COLO829 (cell line): ENCODE measurements at regions not wholly inside any gene's neighbourhood (a gene's known extent, or its start where the extent isn't known, plus 50 kb on each side); places are given as distances from the start of the nearest gene placed in this dataset.

Experiments used
- DNase-seq: peaks from one replicate; pipeline ENCODE4 v3.0.0; 2012; ENCODE audit warnings: low spot score

DNA sequence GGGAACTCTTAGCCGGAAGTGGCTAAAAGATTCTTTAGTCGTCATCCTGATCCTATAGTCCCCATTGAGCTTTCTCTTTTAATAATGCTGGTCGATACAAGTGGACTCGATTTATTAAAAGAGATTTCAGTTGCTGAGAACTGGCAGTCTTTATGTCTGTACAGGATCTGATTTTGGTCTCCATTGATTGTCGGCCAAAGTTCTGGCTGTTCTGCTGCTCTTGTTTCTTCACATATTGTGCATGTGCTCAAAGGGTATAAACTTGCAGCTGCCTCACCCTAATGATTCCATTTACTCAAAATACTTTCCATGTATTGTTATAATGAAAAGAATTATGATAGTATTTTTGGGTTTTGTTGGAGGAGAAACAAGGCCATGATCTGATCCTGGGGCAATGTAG lies 100.7 kb upstream of the CTTNBP2 start:
- no peak for DNase-seq

DNA sequence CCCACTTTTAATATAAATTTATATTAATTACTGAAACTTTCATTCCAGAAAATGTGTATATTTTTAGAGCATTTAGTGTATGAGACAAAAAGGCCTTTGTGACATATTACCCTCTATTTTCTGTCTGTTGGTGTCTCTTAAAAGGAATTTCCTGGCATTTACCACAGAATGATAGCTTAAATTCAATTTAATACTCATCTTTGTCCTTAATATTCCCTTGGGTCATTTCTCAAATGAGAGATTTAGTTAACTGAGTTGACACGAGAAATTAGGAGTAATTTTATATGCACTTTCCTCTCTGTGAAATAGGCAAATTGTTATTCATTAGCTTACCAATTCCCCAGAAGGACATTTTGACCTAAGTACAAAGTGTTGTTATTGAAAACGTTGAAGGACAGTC lies 101.7 kb upstream of the CTTNBP2 start:
- peak; percentile 80 for DNase-seq

DNA sequence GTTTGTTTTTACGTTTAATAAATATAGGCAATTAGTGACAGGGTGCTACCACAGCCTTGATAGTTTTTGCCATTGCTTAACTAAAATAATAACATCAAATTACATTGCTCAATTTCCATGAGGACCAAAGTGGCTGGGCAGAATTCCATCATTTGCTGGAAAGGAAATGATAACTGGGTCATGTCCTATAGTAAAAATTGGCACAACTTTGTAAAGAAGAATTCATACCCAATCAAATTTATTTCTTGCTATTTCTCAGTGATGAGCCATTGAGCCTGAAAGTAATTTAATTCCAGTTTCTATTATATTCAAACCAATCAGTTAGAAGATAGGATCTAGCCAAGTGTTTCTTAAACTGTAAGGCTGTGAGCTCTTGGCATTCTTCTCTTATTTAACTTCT lies 102.2 kb upstream of the CTTNBP2 start:
- DNase-seq: no peak

DNA sequence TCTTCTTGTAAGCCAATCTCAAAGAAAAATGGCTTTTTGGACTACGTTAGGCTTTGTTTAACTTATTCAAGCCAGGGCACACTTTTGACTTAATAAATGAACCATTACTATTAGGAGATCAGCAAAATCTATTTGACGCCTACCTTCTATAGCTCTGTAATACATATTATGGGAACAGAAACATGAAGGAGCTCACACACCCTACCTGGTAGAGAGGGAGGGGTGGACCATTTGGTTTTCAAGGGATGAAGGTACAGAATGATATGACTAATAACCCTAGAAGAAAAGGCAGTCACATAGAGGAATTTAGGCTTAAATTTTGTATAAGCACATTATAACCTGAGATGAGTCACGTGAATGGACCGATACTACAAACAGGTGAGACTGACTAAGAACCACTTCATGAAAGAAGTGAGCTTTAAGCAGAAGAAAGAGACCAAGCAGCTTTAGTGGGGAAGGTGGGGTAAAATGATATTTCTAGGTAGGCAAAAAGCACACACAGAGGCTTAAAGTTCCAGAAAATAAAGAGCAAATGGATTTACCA lies 106.8 kb upstream of the CTTNBP2 start:
- DNase-seq: no peak

DNA sequence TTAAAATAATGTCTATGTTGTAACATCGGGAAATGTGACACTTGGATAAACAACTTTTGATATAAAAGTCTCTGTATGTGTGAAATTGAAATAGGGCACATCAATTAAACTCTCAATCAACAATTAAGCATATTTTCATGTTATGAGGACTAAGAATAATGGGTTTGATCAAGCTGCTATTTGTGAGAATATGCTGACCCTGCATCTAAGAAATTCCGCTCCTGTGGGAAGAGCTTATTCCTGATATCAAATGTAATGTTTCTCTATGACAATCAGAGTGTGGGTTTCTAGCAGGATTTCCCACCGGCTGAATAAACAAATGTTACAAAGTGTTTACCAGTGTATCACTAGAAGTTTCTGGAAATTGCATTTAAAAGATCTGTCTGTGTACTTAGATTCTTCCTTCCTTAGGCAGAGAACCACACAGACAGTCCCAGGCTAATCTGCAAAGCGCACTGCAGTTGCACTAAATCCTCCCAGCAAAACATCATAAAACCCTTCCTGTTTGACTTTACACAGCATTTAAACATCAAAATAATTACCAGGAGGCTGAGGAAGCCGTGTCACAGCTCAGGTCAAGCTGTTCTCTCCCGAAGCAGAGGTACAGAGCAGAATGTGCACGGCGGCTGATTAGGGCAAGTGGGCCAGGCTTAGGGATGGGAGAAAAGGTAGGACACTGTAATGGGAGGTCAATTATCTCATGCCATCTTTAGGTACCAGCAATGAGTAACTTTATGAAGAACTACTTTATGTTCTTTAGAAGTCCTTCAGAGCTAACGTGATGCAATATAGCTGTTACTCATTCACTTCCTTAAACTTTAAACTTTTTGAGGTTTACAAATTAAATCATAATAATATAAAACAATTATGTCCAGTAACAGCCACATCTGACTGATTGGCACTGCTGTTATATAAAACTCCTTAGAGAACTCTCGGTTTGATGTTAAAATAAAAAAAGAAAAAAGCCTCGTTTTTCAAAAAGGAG lies 109.1 kb upstream of the CTTNBP2 start:
- DNase-seq: no peak

DNA sequence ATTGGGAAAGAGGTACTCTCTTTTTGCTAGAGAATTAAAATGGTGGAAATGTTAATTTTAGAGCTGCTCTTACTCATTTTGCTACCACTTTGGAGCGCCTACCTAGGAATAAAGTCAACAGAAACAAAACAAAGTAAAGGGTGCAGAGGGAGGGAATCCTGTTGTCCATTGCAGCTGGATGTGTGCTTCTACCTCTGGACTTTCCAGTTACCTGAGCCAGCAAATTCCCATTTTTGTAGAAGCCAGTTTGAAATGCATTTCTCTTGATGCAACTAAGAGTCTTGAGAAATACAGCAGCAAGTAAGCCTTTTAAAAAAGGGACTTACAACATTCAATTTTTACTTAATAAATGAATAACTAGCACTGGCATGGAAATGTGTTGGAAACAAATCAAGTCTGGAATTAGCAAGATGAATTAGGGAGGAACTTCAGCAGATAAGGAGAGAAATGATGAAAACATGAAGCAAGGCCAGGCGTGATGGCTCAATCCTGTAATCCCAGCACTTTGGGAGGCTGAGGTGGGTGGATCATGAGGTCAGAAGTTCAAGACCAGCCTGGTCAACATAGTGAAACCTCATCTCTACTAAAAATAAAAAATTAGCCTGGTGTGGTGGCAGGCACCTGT lies 113.5 kb upstream of the CTTNBP2 start:
- DNase-seq: no peak

DNA sequence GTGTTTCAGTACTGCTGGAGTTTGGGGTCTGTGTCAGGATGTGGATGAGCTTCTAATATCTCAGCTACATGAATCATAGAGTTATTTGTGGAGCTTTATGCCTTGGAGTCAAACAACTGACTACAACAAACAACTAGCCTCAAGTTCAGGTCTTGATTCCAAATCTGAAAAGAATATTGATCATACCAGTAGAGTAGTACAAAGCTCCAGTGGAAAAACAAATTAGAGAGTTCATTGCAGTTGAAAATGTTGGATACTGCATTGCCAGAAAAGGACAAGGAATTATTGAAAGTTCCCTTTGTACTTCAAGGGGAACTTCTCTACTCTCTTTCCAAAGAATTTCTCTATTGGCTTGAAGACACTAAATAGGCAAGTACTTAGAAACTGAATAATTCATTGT lies 117.6 kb upstream of the CTTNBP2 start:
- no peak for DNase-seq

DNA sequence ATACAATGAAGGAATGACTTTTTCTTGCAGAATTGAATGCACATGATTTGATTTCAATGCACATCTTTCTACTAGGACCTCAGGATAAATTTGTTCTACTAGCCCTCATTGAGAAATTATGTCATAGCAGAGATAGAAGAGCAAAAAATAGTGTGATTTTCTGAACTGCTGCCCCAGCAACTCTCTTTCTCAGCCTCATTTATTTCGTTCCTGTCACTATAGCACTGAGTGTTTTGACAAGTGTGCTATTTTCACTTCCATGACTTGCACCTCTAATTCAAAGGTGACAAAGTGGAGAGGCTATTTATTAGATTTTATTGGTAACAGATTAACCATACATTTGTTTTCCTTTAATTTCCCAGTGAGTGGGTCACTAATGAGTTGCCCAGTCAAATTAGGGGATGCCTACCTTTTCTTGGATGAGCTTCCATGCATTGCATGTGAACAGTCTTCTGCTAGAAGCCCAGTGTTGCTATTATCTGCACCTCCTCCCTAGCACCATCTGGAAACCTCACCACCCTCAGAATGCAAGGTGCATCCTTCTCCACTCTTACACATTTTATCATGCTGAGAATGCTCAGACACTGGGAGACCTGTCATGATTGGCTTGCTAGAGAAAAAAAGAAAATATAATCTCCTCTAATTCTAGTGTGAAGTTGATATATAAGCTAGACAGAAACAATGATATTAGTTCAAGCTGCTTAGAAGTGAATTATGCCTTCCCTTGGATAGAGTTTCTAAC lies 119.6 kb upstream of the CTTNBP2 start:
- DNase-seq: no peak

DNA sequence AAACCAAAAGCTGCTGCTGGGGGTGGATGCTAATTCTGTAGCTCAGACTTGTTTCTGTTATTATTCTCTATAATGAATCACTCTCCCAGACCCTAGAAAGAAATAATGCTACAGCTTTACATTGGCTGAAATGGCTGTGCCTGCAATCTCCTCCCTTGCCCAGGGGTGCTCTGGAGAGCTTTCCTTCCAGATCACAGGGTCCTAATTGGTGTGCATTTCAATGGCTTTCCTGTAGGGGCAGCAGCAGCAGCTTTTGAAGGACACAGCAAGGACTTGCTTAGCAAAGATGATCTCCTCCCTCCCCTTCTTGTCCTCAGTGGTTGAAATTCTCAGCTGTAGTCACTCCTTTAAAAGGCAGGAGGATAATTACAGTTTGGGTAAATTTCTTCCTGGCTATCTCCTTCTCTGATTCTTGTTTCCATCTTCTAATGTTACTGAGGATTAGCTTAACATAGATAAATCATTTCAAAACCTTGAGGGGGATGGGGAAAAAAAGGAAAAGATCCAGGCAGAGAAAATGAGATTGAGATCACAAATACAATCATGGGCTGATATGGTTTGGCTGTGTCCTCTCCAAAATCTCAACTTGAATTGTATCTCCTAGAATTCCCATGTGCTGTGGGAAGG lies 120.2 kb upstream of the CTTNBP2 start:
- DNase-seq: peak; percentile 54

DNA sequence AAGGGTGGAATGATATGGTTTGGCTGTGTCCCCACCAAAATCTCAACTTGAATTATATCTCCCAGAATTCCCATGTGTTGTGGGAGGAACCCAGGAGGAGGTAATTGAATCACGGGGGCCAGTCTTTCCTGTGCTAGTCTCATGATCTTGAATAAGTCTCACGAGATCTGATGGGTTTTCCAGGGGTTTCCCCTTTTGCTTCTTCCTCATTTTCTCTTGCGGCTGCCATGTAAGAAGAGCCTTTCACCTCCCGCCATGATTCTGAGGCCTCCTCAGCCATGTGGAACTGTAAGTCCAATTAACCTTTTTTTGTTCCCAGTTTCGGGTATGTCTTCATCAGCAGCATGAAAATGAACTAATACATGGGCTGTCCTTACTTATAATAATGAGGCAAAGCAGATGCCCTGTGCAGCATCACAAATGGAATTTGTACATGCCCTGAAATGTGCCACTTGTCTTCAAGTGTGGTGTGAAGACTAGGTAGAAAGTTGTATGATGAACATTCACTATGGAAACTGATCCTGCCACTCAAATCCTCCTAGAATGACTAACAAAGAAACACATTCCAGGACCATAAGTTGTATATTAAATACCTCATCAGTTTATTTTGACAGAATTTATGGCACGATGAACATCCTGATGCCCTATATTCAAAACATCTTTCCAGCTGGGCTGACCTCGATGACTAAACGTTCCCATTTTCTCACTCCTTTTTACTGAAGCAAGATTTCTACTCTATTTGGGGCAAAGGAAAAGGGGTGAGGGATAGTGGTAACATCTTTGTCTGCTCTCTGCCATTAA lies 122.8 kb upstream of the CTTNBP2 start:
- DNase-seq: no peak

DNA sequence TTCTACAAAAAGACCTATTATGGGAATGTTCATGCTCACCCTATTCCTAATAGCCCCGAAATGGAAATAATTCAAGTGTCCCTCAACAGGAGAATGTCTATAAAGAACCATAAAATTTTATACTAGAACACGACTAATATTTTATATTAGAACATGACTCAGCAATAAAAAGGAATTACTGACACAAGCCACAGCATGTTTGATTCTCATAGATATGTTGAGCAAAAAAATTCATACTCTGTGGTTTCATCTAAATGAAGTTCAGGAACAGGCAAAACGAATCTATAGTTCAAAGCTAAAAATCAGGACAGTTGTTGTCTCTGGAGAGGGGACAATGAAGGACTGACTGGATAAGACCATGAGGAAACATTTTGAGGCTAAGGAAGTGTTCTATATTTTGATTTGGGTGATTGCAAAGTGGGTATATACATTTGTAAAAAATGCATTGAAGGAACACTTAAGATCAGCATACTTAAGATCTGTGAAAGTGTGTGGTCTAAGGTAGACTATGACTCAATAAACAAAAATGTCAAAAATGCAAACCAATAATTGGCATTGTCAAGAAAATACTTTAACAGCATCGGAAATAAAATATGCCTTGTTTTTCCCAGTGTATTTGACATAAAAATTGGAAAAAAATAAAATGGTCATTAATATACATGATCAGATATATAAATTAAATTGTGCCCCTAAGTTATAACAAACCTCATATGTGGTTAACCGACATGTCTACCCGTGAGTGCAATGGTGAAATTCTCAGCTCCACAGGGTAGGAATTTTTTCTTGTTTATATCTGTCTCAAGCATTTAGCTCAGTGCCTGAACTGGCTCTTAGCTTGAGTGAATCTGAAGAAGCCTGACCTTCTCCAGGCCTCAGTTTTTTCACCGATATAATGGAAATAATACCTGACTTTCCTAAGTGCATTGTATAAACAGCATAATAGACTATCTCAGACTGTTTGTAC lies 124.9 kb upstream of the CTTNBP2 start:
- DNase-seq: no peak

DNA sequence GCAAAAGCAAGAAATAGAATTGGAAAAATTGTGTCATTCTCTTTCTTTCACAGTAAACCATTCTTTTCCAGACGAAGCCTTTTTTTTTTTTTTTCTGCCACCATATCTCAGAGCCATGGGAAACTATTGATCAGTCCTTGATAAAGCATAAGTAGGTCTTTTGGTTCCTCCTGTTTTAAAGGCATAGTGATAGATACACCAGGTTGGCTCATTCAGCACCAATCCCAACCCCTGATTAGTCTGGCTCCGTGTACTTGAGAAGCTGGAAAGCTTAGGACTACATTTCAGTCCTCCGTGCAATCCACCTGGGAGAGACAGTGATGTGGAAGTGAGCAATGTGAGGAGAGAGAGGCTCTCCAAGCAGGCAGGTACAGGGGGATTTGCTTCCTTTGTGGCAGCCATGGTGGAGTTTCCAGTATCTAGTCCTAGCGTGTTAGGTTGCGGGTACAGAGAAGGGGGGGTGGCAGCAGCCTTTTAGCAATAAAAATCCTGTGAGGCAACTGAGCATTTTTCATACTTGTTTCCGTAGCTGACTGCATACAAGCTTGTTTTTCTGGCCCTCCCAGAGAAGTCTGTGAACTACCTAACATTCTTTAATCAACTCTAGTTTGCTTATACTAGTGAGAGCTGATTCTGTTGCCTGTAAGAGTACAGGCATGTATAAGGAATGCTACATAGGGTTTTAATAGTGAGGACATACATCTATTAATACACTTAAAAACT lies 127.4 kb upstream of the CTTNBP2 start:
- no peak for DNase-seq

DNA sequence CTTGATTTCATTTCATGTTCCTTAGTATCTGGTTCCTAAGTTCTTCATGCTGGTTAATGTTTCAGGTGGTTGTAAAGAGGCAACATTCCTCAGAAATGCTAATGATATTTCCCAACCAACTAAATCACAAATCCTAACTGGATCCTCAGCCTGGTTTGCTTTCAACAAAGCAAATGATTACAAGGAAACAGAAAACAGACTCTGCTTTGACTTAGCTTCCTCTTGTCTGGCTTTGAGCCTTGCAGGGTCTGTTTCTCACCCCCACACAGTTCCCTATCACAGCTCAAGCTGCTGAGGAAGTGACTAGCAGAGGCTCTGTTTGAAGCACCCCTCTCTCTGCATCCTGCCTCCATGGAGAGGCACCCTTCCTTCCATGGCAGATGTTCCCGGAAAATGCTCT lies 130.2 kb upstream of the CTTNBP2 start:
- no peak for DNase-seq

DNA sequence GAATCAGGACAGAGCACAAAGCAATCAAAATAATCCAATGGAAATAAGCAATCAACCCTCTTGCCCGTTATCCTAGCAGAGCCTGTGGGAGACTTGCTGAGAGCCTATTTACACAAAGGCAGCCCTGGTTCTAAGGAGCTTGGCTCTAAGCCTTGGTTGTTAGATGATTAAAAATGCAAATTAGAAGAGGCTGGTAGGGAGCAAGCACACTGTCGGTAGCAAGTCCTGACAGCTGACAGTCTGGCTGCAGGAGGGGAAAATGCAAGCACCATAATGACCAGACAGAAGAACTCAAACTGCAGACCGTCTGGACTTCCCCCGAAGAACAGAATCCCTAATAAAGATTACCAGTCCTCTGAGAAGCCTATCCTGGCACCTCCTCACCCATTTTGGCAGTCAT lies 131.8 kb upstream of the CTTNBP2 start:
- DNase-seq: no peak

DNA sequence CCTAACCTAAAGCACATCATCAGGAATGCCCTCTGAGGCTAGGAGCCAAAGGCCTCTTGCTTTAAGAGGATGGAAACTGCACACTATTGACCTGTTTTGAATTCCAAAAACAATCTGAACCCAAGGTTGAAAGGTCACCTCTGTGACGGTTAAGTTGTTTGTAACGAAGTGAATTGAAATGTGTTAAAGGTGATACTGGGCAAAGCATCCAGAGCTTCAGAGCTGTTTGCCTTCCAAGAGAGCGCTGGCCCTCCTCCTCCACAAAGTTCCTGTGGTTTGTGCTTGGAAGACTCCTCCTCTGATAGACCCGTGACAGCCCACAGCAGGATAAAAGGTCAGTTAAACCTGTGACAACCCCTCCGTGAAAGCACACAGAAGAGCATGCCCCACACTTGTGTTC lies 133.7 kb upstream of the CTTNBP2 start:
- DNase-seq: no peak

DNA sequence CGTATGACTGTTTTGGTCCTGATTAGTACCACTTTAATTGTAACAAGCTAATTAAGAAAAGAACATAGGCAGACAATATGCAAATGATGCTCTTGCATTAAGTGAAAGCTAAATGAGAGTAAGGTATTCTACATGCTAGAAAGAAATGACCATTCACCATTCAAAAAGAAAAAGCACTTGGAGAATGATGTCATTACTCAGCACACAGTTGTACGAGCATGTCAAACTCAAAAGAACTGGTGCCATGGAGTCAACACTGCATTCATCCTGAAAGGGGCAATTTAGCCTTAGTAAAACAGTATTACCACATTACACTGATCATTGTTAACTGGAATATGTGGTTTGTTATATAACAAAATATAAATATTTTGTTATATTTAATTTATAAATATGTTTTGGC lies 136.2 kb upstream of the CTTNBP2 start:
- DNase-seq: no peak

DNA sequence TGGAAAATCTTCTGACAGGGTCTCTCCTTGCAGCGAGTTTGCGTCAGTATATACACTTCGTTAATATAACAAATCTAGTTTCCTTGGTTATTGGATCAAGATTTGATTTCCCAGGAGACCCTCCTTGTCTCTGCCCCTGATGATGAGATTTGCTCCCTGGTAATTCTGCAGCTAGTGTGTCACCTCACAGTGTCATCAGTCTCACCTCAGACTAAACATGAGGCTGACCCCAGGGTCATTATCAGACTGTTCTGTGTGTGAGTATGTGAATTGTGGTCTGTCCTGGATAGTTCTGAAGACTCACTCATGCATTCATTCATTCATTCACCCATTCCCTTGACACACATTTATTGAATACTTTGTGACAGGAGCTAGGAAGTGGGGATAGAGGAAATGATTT lies 138.4 kb upstream of the CTTNBP2 start:
- DNase-seq: no peak

DNA sequence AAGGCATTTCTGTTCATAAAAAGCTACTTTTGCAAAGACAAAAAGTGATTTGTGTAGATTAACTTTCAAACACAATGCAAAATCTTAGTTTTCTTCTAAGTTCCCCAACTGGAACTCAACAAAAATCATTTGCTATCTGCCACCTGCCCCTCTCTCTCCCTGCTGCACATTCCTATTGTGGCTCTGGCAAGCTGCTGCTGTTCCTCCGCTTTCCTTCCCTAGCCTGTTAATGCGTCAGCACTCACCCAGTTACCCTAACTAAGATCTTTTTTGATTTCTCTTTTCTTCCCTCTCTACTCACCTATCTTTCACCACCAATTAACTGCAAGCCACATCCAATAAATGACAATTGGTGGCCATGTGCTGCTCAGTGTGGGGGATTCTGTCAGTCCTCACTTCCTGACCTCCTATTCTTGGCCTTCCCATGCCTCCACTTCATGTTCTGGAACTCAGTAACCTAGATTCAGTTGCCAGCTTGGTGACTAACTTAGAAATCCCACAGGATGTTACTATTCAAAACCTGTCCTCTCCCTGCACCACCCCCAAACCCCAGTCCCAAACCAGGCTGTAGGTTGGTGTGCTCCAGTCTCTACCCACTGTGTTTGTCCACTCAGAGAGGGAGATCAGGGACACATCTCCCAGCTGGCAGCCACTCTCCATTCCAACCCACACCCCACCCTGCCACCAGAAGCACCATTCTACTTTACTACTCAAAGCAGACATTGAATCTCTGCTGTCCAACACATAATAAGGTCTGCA lies 140.2 kb upstream of the CTTNBP2 start:
- DNase-seq: no peak

DNA sequence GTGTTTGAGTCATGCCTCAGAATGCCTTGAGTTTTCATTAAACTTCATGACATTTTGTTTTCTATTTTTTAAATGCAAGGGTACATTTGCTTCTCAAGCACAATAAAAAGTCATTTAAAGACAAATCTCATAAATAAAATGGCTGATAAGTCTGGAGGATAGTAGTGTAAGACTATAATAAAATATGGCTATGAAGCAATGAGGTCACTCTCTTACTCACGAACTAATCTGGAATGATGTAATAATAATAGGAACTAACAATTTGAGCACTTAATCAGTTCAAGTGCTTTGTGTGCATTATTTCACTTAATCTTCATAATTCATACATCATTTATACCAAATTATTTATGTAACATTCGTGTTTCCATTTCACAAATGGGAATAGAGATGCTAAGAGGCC lies 149.3 kb upstream of the CTTNBP2 start:
- DNase-seq: no peak
